GM13976 (cell line): ENCODE measurements at regions not wholly inside any gene's neighbourhood (a gene's known extent, or its start where the extent isn't known, plus 50 kb on each side); places are given as distances from the start of the nearest gene placed in this dataset.

Source experiments
- DNase-seq: peaks from one replicate; pipeline ENCODE4 v3.0.0; 2012; ENCODE audit warnings: low spot score
- in situ Hi-C: fragments of 300-500 bp; cut with MboI; formaldehyde crosslinking; loops from one replicate; pipeline ENCODE4 v1.12.0; 2022; ENCODE audit warnings: low sequenced_read_pairs, mixed read lengths, inconsistent platforms; ENCODE audit not compliant: unreplicated experiment
- TF ChIP-seq, protein P1 (sequence below): IDR thresholded peaks from 2 replicates; pipeline ENCODE4 v1.5.1; 2012; ENCODE audit warnings: borderline replicate concordance, mild to moderate bottlenecking; ENCODE audit not compliant: insufficient read depth; ENCODE audit errors: extremely low read depth, missing control alignments, control extremely low read depth

DNA sequence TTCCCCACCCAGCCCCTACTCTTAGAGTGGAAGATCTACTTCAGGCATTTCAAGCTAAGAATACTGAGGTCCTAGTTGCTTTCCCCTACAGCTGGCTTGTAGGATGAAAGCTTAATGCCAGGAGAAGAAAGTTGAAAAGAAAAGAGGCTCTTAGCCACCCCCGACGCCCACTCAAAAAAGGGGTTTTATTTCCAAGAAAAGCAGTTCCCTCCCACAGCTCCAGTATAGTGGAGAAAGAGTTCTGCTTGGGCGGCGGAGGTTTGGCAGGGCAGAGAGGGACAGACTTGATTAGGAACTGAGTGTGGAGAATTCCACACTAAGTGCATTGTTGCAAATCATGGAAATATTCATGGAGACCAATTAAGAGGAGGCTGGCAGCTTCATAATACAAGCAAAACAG lies 470.9 kb downstream of the ETS1 start:
- in situ Hi-C loops, result no loop called here
- no peak for DNase-seq
- TF ChIP-seq, protein P1, sequence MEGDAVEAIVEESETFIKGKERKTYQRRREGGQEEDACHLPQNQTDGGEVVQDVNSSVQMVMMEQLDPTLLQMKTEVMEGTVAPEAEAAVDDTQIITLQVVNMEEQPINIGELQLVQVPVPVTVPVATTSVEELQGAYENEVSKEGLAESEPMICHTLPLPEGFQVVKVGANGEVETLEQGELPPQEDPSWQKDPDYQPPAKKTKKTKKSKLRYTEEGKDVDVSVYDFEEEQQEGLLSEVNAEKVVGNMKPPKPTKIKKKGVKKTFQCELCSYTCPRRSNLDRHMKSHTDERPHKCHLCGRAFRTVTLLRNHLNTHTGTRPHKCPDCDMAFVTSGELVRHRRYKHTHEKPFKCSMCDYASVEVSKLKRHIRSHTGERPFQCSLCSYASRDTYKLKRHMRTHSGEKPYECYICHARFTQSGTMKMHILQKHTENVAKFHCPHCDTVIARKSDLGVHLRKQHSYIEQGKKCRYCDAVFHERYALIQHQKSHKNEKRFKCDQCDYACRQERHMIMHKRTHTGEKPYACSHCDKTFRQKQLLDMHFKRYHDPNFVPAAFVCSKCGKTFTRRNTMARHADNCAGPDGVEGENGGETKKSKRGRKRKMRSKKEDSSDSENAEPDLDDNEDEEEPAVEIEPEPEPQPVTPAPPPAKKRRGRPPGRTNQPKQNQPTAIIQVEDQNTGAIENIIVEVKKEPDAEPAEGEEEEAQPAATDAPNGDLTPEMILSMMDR, result no peak

DNA sequence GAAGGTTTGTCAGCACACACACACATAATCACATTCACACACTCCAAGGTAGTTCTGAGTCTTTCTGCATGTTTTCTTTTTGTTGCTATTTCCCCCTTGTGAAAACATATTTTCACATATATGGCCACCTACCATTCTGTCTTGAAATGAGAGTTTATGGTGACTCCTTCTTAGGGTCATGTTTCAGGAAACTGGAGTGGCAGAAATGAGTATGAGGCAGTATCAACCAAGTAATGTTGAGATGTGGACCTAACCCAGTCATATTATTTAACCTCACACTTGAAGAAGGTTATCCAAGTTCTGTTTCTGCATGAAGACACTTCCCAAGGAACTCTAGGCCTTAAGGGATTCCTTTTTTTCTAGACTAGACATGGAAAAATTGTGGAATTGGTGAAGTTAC lies 481.4 kb downstream of the ETS1 start:
- in situ Hi-C loops, result no loop called here
- DNase-seq, result no peak
- TF ChIP-seq, protein P1, result no peak

DNA sequence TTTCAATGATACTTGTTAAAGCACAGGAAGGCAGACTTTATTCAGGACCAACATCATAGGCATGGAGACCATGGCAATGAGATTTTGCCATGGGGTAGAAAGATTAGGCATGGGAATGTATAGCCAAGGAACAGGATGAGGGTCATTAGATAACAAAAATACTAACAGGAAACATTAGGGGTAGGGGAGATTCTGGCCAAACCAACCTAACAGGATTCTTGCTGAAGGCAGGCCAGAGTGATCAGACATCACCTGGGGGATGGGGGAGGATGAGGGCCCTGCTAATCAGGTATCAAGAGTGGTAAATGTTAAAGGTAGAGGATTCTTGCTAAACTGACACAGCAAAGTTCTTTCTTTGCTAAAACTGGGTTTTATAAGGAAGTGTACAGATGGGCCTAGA lies 481.8 kb downstream of the ETS1 start:
- DNase-seq, result no peak
- in situ Hi-C loops, result no loop called here
- TF ChIP-seq, protein P1, result no peak

DNA sequence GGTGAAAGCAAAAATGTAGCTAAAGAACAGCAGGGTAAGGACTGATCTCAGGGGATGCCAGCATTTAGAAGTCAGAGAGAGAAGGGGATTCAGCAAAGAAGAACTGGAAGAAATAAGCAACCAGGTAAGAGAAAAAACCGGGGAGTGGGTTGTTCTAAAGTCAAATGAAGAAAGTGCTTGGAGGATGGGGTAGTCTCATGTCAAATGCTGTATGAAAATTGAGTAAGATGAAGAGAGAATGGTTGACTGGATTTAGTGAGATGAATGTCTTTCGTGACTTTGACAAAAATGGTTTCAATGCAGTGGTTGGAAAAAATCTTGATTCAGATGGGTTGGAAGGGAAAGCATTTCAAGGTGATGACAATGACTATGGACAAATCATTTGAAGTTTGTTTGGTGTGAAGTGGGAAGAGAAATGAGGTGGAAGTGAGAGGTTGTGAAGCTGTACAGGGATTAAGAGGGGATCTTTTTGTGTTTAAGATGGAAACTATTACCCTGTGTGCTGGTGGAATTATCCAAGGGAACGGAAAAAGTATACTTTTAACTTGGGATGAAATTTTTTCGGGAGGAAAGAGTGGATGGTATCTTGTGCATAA lies 484.0 kb downstream of the ETS1 start:
- in situ Hi-C loops, result no loop called here
- TF ChIP-seq, protein P1, result no peak
- DNase-seq, result no peak

DNA sequence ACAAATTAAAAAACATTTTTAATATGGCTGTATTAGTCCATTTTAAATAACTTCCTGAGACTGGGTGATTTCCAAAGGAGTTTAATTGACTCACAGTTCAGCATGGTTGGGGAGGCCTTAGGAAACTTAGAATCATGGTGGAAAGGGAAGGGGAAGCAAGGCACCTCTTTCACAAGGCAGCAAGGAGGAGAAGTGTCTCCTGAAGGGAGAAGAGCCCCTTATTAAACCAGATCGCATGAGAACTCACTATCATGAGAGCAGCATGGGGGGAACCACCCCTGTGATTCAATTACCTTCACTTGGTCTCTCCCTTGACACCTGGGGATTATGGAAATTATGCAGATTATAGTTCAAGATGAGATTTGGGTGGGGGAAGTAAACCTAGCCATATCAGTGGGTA lies 488.6 kb downstream of the ETS1 start:
- no peak for DNase-seq
- in situ Hi-C loops, result no loop called here
- TF ChIP-seq, protein P1, result no peak

DNA sequence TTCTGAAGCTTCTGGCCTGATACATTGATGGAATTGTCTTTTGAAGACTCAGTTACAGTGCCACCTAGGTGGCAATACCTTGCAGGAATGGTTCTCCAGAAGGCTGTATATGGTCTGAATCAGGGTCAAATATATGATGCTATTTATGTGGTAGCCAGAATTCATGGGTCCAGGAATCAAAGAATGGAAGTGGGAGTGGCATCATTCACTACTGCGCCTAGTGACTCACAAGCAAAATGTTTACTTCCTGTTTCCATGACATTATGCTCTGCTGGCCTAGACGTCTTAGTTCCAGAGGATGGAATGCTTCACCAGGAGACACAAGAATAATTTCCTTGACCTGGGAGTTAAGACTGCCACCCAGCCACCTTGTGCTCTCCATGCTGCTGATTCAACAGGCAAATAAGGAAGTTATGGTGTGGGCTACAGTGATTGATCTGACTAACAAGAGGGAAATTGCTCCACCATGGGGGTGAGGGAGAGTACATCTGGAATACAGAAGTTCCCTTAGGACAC lies 491.8 kb downstream of the ETS1 start:
- in situ Hi-C loops, result no loop called here
- TF ChIP-seq, protein P1, result no peak
- no peak for DNase-seq
